ENCODE measurements at regions not wholly inside any gene's neighbourhood (a gene's known extent, or its start where the extent isn't known, plus 50 kb on each side); places are given as distances from the start of the nearest gene placed in this dataset.

DNA sequence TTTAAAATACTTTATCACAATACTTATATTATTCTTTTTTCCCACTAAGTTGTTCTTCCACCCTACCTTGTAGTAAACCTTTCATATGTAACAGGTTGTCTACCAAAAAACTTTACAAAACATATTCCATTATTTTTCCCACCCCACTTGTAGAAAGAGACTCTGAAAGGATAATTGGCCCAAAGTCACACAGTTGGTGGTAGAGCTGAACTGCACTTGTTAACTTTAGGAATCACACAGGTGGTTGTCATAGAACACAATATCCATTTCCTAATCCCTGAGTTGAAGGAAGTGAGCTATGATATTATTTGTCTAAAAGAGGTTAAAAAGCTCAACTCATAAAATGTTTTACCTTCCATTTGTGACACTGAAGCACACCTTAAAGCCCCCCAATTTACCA, 188.8 kb upstream of the FOXP2 start:
- ChIA-PET POLR2A (no interaction called here), CTCF (no interaction called here)
- ATAC-seq (ENCODE audit: low read depth) (no peak), DNase-seq (no peak)
- TF ChIP-seq, protein P1, sequence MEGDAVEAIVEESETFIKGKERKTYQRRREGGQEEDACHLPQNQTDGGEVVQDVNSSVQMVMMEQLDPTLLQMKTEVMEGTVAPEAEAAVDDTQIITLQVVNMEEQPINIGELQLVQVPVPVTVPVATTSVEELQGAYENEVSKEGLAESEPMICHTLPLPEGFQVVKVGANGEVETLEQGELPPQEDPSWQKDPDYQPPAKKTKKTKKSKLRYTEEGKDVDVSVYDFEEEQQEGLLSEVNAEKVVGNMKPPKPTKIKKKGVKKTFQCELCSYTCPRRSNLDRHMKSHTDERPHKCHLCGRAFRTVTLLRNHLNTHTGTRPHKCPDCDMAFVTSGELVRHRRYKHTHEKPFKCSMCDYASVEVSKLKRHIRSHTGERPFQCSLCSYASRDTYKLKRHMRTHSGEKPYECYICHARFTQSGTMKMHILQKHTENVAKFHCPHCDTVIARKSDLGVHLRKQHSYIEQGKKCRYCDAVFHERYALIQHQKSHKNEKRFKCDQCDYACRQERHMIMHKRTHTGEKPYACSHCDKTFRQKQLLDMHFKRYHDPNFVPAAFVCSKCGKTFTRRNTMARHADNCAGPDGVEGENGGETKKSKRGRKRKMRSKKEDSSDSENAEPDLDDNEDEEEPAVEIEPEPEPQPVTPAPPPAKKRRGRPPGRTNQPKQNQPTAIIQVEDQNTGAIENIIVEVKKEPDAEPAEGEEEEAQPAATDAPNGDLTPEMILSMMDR (IDR thresholded peaks at IDR 0.05), result no peak
- Mint-ChIP-seq H3K4me1 (no peaks in the 10 kb centered on the region), H3K9me3 (no peaks in the 10 kb centered on the region), H3K4me3 (no peak overlapping the region), H3K27me3 (no peaks in the 10 kb centered on the region), H3K36me3 (ENCODE audit: low read depth) (no peaks in the 10 kb centered on the region), H3K27ac (no peak overlapping the region)
- intact Hi-C loops (cut with micrococcal nuclease), result no loop called here

DNA sequence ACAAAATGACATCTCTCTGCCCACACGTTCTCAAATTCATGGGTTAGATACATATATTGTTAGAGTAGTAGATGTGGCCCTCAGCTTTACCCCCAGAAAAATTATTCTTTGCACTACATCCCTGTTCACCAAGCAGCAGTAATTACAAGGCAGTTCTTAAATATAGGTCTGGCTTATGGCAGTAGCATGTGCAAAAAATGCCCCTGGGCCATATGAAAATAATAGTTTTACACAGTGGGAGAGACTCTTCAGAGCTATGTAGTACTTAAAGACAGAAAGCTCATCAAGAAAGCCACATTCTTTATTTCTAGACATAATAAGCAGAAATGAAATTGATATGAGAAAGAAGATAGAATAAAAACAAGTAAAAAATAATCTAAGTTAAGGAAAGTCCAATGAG, 196.3 kb upstream of the FOXP2 start:
- intact Hi-C loops (cut with micrococcal nuclease), result loop anchor here (10.0 kb wide), 1 partner anchor 193 kb away; no protein-coding TSS in a partner anchor
- CTCF ChIA-PET, result no interaction called here
- Mint-ChIP-seq H3K4me1 (no peaks in the 10 kb centered on the region), H3K27me3 (peaks cover 1% of the 10 kb centered on the region), H3K4me3 (no peak overlapping the region), H3K36me3 (ENCODE audit: low read depth) (no peaks in the 10 kb centered on the region), H3K27ac (no peak overlapping the region), H3K9me3 (no peaks in the 10 kb centered on the region)
- TF ChIP-seq, protein P1 (IDR thresholded peaks at IDR 0.05), result no peak
- DNase-seq (no peak), ATAC-seq (ENCODE audit: low read depth) (no peak)
- POLR2A ChIA-PET, result no interaction called here

- intact Hi-C loops (cut with micrococcal nuclease), result loop anchor here (10.0 kb wide), 1 partner anchor 192 kb away; no protein-coding TSS in a partner anchor
- H3K27ac Mint-ChIP-seq, result no peak overlapping the region
- ATAC-seq (ENCODE audit: low read depth), result no peak
- peaks cover 1% of the 10 kb centered on the region for H3K27me3 Mint-ChIP-seq
- H3K4me1 Mint-ChIP-seq, result no peaks in the 10 kb centered on the region
- no peak for DNase-seq
- TF ChIP-seq, protein P1 (IDR thresholded peaks at IDR 0.05), result no peak
- no peaks in the 10 kb centered on the region for H3K36me3 Mint-ChIP-seq (ENCODE audit: low read depth)
- CTCF ChIA-PET, result no interaction called here
- POLR2A ChIA-PET, result no interaction called here
- H3K4me3 Mint-ChIP-seq, result no peak overlapping the region
- no peaks in the 10 kb centered on the region for H3K9me3 Mint-ChIP-seq
Observed at GRCh38 chr7:114217026-114217806, 197.4 kb upstream of the FOXP2 start.

- intact Hi-C loops (cut with micrococcal nuclease), result loop anchor here (10.0 kb wide), 1 partner anchor 190 kb away; no protein-coding TSS in a partner anchor
- H3K4me3 Mint-ChIP-seq, result no peak overlapping the region
Observed at GRCh38 chr7:114214466-114214865, 200.1 kb upstream of the FOXP2 start.

DNA sequence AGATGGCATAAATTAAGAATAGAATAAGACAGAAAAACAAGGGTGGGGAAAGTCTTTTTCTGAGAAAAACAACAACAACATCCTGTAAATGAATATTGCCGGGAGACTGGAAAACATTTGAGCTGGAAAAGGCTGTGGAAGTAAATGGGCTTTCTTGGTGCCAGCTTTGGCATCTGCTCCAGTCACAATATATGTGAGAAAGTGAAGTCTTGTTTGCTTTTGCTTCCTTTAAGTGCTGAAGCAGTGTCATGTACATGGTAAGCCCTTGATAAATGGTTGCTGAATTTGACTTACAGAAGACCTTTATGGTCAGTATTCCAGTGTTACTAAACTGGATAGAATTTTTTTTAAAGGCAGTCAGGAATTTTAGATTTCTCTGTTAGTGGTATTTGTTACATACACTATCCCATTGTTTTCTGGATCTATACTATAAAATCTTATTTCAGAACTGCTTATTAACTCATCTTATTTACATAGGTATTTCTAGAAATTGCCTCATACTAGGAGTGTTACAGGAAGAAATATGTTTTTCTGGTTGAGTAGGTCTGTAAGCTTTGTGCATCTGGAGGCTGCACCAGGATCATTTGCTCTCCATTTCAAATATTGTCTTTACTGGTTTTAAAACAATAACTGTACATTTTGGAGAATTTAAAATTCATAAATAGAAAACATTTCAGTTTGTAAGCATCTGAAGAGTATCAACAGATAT, 201.7 kb upstream of the FOXP2 start:
- ATAC-seq (ENCODE audit: low read depth) (no peak), DNase-seq (no peak)
- ChIA-PET POLR2A (no interaction called here), CTCF (no interaction called here)
- Mint-ChIP-seq H3K36me3 (ENCODE audit: low read depth) (no peaks in the 10 kb centered on the region), H3K27me3 (no peaks in the 10 kb centered on the region), H3K9me3 (no peaks in the 10 kb centered on the region), H3K4me1 (no peaks in the 10 kb centered on the region), H3K27ac (no peak overlapping the region), H3K4me3 (no peak overlapping the region)
- TF ChIP-seq, protein P1 (IDR thresholded peaks at IDR 0.05), result no peak
- intact Hi-C loops (cut with micrococcal nuclease), result loop anchor here (10.0 kb wide), 1 partner anchor 188 kb away; no protein-coding TSS in a partner anchor

More at GRCh38 chr7:114214466-114214865, 200.1 kb upstream of the FOXP2 start:
- no peaks in the 10 kb centered on the region for H3K4me1 Mint-ChIP-seq
- no peak for ATAC-seq (ENCODE audit: low read depth)
- DNase-seq, result no peak
- TF ChIP-seq, protein P1 (IDR thresholded peaks at IDR 0.05), result no peak
- ChIA-PET POLR2A (no interaction called here), CTCF (no interaction called here)
- no peaks in the 10 kb centered on the region for H3K9me3 Mint-ChIP-seq
- H3K36me3 Mint-ChIP-seq (ENCODE audit: low read depth), result no peaks in the 10 kb centered on the region
- H3K27me3 Mint-ChIP-seq, result no peaks in the 10 kb centered on the region
- H3K27ac Mint-ChIP-seq, result no peak overlapping the region
